Osteoblast (primary cell): ENCODE measurements at regions not wholly inside any gene's neighbourhood (a gene's known extent, or its start where the extent isn't known, plus 50 kb on each side); places are given as distances from the start of the nearest gene placed in this dataset.
A peak's percentile ranks its signal among the peaks of the same experiment; 100 is the strongest.

ENCODE experiments used
- DNase-seq: peaks from one replicate; pipeline ENCODE4 v3.0.0; 2011; ENCODE audit warnings: low spot score, mixed read lengths; ENCODE audit not compliant: insufficient read length; ENCODE audit errors: missing footprints
- H2AFZ ChIP-seq: 2 replicates; pipeline ENCODE4 v1.6.0; 2011; ENCODE audit warnings: mild to moderate bottlenecking, low read length
- H3K27ac ChIP-seq: 2 replicates; pipeline ENCODE4 v1.5.1; 2011; ENCODE audit warnings: mild to moderate bottlenecking, low read depth, low read length, moderate library complexity
- H3K27me3 ChIP-seq: 2 replicates; pipeline ENCODE4 v1.6.0; 2012; ENCODE audit warnings: mild to moderate bottlenecking, control low read depth, inconsistent platforms, low read length, moderate library complexity; ENCODE audit not compliant: insufficient read depth
- H3K36me3 ChIP-seq: 2 replicates; pipeline ENCODE4 v1.5.1; 2011; ENCODE audit warnings: mild to moderate bottlenecking, low read length, control low read depth, moderate library complexity; ENCODE audit not compliant: insufficient read depth
- H3K4me1 ChIP-seq: 2 replicates; pipeline ENCODE4 v1.5.1; 2011; ENCODE audit warnings: mild to moderate bottlenecking, low read length, control low read depth, moderate library complexity; ENCODE audit not compliant: insufficient read depth
- H3K4me2 ChIP-seq: 2 replicates; pipeline ENCODE4 v1.6.0; 2011; ENCODE audit warnings: mild to moderate bottlenecking, low read length; ENCODE audit not compliant: insufficient read depth
- H3K4me3 ChIP-seq: fragments of 200-600 bp; sonication (generic); 3 replicates; pipeline ENCODE4 v1.5.1; 2012; ENCODE audit warnings: mild to moderate bottlenecking, low read length, inconsistent platforms; ENCODE audit not compliant: insufficient read depth
- H3K79me2 ChIP-seq: 2 replicates; pipeline ENCODE4 v1.6.0; 2012; ENCODE audit warnings: mild to moderate bottlenecking, low read length, control low read depth, inconsistent platforms; ENCODE audit not compliant: insufficient read depth
- H3K9me3 ChIP-seq: 2 replicates; pipeline ENCODE4 v1.5.1; 2011; ENCODE audit warnings: low read depth, low read length, control low read depth
- H4K20me1 ChIP-seq: 2 replicates; pipeline ENCODE4 v1.6.0; 2012; ENCODE audit warnings: mild to moderate bottlenecking, low read length, control low read depth; ENCODE audit not compliant: insufficient read depth
- TF ChIP-seq, protein P1 (sequence below): IDR thresholded peaks from 2 replicates; pipeline ENCODE4 v1.5.1; 2011; ENCODE audit warnings: mild to moderate bottlenecking, low read depth, low read length, moderate library complexity; ENCODE audit errors: extremely low read depth

DNA sequence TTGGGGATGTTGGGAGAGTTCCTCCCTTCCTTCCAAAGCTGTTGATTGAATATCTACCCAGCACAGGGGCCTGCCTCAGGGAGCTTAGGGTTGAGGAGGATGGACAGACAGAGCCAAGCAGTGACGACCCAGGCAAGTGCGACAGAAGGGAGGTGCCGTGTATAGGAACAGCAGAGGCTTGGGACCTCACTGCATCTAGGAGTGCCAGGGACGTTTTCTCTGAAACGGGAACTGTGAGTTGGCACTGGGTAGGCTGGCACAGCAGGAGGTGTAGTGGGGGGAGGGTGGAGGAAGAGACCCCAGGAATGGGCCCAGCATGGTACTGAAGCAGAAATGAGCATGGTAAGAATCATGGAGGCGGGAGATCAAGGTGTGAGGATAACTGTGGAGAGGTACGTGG is 55.3 kb upstream of the MGMT start:
- H3K79me2 ChIP-seq, result no peaks in the 10 kb centered on the region
- no peak overlapping the region for H3K27ac ChIP-seq
- no peaks in the 10 kb centered on the region for H3K36me3 ChIP-seq
- no peak overlapping the region for H3K4me2 ChIP-seq
- no peaks in the 10 kb centered on the region for H4K20me1 ChIP-seq
- no peaks in the 10 kb centered on the region for H3K27me3 ChIP-seq
- H3K4me1 ChIP-seq, result no peaks in the 10 kb centered on the region
- no peak overlapping the region for H2AFZ ChIP-seq
- TF ChIP-seq, protein P1, sequence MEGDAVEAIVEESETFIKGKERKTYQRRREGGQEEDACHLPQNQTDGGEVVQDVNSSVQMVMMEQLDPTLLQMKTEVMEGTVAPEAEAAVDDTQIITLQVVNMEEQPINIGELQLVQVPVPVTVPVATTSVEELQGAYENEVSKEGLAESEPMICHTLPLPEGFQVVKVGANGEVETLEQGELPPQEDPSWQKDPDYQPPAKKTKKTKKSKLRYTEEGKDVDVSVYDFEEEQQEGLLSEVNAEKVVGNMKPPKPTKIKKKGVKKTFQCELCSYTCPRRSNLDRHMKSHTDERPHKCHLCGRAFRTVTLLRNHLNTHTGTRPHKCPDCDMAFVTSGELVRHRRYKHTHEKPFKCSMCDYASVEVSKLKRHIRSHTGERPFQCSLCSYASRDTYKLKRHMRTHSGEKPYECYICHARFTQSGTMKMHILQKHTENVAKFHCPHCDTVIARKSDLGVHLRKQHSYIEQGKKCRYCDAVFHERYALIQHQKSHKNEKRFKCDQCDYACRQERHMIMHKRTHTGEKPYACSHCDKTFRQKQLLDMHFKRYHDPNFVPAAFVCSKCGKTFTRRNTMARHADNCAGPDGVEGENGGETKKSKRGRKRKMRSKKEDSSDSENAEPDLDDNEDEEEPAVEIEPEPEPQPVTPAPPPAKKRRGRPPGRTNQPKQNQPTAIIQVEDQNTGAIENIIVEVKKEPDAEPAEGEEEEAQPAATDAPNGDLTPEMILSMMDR, result no peak
- no peak overlapping the region for H3K4me3 ChIP-seq
- DNase-seq, result no peak
- H3K9me3 ChIP-seq, result no peaks in the 10 kb centered on the region

DNA sequence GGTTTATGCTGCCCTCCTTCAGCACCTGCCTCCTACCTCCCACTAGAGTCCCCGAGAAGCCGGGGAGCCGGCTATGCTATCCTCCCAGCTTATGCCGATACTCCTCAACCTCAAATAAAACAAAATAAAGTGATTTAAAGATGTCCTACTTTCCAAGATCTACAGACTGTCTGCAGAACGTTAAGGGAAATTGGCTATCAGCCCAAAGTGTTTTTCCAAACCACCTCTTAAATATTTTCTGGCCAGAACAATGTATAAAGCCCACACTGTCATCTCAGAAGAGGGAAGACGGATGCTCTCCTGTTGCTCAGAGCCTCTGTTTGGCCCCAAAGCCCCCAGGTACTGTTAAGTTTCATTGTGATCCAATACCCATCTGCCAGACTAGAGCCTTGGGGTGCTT is 54.0 kb upstream of the MGMT start:
- H3K27me3 ChIP-seq, result no peaks in the 10 kb centered on the region

DNA sequence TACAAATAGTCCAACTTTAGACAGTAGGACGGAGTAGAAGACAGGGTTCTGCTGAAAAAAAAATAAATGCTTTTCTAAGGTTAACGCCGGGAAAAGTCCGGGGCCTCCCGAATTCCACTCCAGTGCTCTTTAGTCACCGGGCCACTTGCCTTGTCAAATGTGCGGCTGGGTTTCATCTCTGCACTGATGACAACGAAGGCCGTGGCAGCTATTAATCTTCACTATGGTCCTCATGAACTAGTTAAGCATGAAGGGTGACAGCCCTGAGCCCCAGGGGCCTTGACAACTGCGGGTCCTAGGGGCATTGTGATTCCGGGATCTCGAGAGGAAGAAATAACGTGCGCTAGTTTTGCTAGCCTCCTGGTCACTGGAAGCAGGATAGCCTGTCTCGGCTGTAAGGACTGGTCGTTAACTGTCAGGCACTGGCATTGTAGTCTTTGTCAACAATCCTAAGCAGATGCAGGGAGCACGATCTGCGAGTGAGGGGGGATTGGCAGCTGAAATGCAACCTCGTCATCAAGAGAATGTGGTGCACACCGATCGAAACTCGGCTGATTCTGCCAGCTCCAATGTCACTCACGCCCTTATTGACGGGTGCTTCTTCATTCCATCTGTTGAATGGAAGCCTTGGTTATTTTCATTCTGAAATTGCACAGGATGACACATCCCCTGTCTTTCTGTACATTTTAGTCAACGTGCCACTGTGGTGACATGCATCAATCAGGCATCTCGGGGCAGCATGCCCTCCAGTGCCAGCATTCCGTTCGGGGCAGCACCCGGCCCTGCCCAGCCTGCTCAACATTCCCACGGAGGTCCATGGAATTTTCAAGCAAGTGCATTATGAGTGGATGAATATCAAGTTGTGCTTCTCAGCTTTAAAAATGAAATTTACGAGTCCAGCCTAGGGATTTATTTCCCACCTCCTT is 51.6 kb upstream of the MGMT start:
- H2AFZ ChIP-seq, result no peak overlapping the region
- no peak overlapping the region for H3K27ac ChIP-seq
- H3K4me3 ChIP-seq, result no peak overlapping the region
- H3K4me2 ChIP-seq, result no peak overlapping the region
- peak; percentile 58 for DNase-seq
- TF ChIP-seq, protein P1, result no peak
- H3K9me3 ChIP-seq, result no peaks in the 10 kb centered on the region
- H3K36me3 ChIP-seq, result no peaks in the 10 kb centered on the region
- H3K27me3 ChIP-seq, result no peaks in the 10 kb centered on the region
- H3K4me1 ChIP-seq, result no peaks in the 10 kb centered on the region
- H3K79me2 ChIP-seq, result no peaks in the 10 kb centered on the region
- H4K20me1 ChIP-seq, result no peaks in the 10 kb centered on the region

More for the DNA sequence above, 54.0 kb upstream of the MGMT start:
- Histone ChIP-seq H3K36me3 (no peaks in the 10 kb centered on the region), H2AFZ (no peak overlapping the region), H3K79me2 (no peaks in the 10 kb centered on the region), H3K27ac (no peak overlapping the region), H3K9me3 (no peaks in the 10 kb centered on the region), H3K4me1 (no peaks in the 10 kb centered on the region), H3K4me2 (no peak overlapping the region), H3K4me3 (no peak overlapping the region), H4K20me1 (no peaks in the 10 kb centered on the region)
- TF ChIP-seq, protein P1, result no peak
- DNase-seq, result no peak

DNA sequence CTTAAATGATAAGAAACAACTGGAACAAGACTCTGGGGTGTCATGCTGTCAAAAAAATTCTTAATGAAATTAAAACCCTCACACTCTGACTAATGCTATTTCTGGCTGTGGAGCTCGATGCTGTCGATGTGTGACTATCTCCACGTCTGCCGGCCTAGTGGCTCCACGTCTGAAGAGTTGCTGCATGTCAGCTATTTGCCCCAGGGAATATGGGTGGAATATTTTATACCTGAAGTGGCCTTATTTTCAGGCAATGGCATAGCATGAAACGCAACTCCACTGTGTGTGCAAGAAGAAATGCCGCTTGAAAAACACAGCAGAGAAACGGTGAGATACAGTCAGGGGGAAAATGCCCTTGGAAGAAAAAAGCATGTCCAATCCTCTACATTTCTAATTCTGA is 50.9 kb upstream of the MGMT start:
- Histone ChIP-seq H3K4me2 (no peak overlapping the region), H3K4me3 (no peak overlapping the region), H3K4me1 (no peaks in the 10 kb centered on the region), H3K9me3 (no peaks in the 10 kb centered on the region), H3K27ac (no peak overlapping the region), H3K36me3 (no peaks in the 10 kb centered on the region), H3K27me3 (no peaks in the 10 kb centered on the region), H4K20me1 (no peaks in the 10 kb centered on the region), H2AFZ (no peak overlapping the region), H3K79me2 (no peaks in the 10 kb centered on the region)
- TF ChIP-seq, protein P1, result no peak
- DNase-seq, result no peak
